DND-41 (cell line): ENCODE measurements at regions not wholly inside any gene's neighbourhood (a gene's known extent, or its start where the extent isn't known, plus 50 kb on each side); places are given as distances from the start of the nearest gene placed in this dataset.

ENCODE experiments used
- ATAC-seq: fragments of 200-7000 bp; cut with Tn5 transposase; 3 replicates; pipeline ENCODE4 v1.9.1; 2021; ENCODE audit warnings: low read depth; ENCODE audit not compliant: insufficient read depth
- DNase-seq: peaks from one replicate; pipeline ENCODE4 v3.0.0-alpha.2; 2020
- H2AFZ ChIP-seq: 2 replicates; pipeline ENCODE4 v1.6.0; 2012; ENCODE audit warnings: low read depth, low read length
- H3K27ac ChIP-seq: 2 replicates; pipeline ENCODE4 v1.5.1; 2012; ENCODE audit warnings: low read length, inconsistent platforms
- H3K27me3 ChIP-seq: fragments of 200-600 bp; sonication (generic); 2 replicates; pipeline ENCODE4 v1.6.0; 2012; ENCODE audit warnings: low read length, mild to moderate bottlenecking, inconsistent platforms; ENCODE audit not compliant: insufficient read depth, poor library complexity
- H3K36me3 ChIP-seq: 2 replicates; pipeline ENCODE4 v1.5.1; 2012; ENCODE audit warnings: low read length, inconsistent platforms; ENCODE audit not compliant: insufficient read depth
- H3K4me1 ChIP-seq: 2 replicates; pipeline ENCODE4 v1.5.1; 2012; ENCODE audit warnings: mild to moderate bottlenecking, low read length; ENCODE audit not compliant: insufficient read depth
- H3K4me2 ChIP-seq: 2 replicates; pipeline ENCODE4 v1.6.0; 2012; ENCODE audit warnings: mild to moderate bottlenecking, moderate library complexity, low read length, inconsistent platforms; ENCODE audit not compliant: insufficient read depth
- H3K4me3 ChIP-seq, 2 experiments: fragments of 200-600 bp in 1 of 2; shearing (Covaris generic) in 1 of 2; 2 replicates each; pipeline ENCODE4 v1.5.1; 2012 to 2016; ENCODE audit warnings: inconsistent platforms in 2 of 2, low read length in 2 of 2, mild to moderate bottlenecking in 2 of 2, low read depth in 1 of 2, moderate library complexity in 1 of 2
- H3K79me2 ChIP-seq: 2 replicates; pipeline ENCODE4 v1.6.0; 2012; ENCODE audit warnings: low read length, inconsistent platforms; ENCODE audit not compliant: insufficient read depth
- H3K9ac ChIP-seq: 2 replicates; pipeline ENCODE4 v1.6.0; 2012; ENCODE audit warnings: low read depth, mild to moderate bottlenecking, inconsistent platforms, low read length, moderate library complexity
- H3K9me3 ChIP-seq: 2 replicates; pipeline ENCODE4 v1.5.1; 2012; ENCODE audit warnings: low read length, moderate library complexity, mild to moderate bottlenecking, inconsistent platforms; ENCODE audit not compliant: insufficient read depth, severe bottlenecking
- H4K20me1 ChIP-seq: 2 replicates; pipeline ENCODE4 v1.6.0; 2012; ENCODE audit warnings: low read length; ENCODE audit not compliant: insufficient read depth
- EZH2 ChIP-seq: IDR thresholded peaks from 3 replicates; pipeline ENCODE4 v1.6.1; 2012; ENCODE audit warnings: borderline replicate concordance, low read depth, mild to moderate bottlenecking, moderate library complexity, low read length, inconsistent platforms; ENCODE audit not compliant: severe bottlenecking
- TF ChIP-seq, protein P1 (sequence below): IDR thresholded peaks from 2 replicates; pipeline ENCODE4 v1.5.1; 2012; ENCODE audit warnings: borderline replicate concordance, low read length, moderate library complexity, mild to moderate bottlenecking; ENCODE audit not compliant: poor library complexity, severe bottlenecking; ENCODE audit errors: extremely low read depth

DNA sequence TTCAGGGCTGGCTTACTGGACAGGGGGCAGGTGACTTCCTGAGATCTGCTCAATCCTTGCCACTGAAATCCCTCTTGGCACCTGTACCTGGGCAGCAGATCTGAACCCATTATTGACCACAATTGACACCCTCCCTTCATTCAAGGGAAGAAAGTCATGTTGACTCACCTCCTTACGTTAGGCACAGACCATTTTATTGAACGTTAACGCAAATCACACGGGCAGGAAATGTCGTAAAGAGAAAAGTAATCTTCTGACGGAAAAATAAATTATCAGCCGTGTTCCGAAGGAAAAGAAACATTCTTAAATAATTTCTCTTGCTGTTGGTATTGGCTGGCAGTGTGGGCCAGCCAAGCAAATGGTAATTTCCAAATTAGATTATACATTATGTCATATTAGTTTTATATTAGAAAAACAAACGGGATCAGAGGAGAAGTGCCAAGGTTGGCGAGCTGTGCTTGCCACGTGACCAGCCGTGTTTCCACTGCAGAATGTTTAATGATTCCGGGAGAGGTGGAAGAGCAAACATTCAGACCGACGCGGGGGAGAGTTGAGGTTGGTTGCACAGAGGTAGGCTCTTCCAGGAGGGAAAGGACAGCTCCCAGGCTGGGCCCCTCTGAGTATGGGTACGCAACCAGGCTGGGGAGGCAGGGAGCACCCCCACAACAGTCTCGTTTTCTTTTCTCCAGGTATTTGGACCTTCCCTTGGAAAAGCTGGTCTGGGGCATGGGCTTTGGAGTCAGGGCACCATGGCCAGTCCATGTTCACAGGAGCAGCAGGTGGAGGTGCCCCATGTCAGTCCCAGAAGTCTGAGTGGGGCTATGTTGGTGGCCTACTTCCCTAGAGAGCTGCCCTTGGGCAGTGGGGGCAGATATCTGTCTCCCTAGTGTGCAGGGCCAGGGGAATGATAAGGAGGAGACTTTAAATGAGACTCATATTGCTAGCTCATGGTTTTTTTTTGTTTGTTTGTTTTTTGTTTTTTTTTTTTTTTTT lies 121.1 kb downstream of the FOXD2 start:
- Histone ChIP-seq H3K36me3 (no peaks in the 10 kb centered on the region), H4K20me1 (no peaks in the 10 kb centered on the region), H3K9ac (no peak overlapping the region), H3K4me3 (no peak overlapping the region), H3K79me2 (no peaks in the 10 kb centered on the region), H3K9me3 (no peaks in the 10 kb centered on the region), H3K27me3 (peaks cover 17% of the 10 kb centered on the region), H3K27ac (no peak overlapping the region), H3K4me1 (peaks cover 7% of the 10 kb centered on the region), H2AFZ (no peak overlapping the region), H3K4me2 (no peak overlapping the region)
- TF ChIP-seq, protein P1, sequence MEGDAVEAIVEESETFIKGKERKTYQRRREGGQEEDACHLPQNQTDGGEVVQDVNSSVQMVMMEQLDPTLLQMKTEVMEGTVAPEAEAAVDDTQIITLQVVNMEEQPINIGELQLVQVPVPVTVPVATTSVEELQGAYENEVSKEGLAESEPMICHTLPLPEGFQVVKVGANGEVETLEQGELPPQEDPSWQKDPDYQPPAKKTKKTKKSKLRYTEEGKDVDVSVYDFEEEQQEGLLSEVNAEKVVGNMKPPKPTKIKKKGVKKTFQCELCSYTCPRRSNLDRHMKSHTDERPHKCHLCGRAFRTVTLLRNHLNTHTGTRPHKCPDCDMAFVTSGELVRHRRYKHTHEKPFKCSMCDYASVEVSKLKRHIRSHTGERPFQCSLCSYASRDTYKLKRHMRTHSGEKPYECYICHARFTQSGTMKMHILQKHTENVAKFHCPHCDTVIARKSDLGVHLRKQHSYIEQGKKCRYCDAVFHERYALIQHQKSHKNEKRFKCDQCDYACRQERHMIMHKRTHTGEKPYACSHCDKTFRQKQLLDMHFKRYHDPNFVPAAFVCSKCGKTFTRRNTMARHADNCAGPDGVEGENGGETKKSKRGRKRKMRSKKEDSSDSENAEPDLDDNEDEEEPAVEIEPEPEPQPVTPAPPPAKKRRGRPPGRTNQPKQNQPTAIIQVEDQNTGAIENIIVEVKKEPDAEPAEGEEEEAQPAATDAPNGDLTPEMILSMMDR = no peak
- TF ChIP-seq EZH2 = no peak
- no peak for ATAC-seq
- no peak for DNase-seq

DNA sequence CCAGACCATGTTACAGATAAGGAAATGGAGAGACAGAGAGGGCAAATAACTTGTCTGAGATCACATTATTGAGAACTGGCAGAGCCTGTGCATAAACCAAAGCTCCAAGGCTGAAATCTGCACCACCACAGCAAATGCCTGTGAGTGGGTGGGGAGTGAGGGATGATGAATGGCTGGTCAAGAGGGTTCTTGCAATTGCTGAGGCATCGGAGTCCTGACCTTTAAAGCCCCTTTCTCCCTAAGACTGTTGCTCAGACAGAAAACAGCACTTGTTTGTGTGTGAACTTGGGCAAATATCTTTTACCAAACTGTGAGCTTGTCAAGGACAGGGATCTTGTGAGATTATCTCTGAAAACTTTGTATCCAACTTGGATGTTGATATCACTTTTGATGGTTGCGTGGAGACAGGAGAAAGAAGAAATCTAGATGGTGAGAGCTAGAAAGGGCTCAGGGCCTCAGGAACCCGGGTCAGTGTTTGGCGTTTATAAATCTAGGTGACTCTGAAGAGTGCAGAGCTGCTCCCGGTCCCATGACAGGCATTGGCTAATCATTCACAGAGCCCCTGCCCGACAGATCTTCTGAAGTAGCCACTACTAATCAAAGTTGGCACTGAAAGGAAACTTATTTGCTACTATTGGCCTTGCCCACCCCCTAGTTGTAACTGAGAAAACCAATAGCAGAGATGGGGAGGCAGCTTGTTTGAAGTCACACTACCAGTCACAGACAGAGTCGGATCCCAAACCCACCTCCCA lies 122.3 kb downstream of the FOXD2 start:
- no peaks in the 10 kb centered on the region for H4K20me1 ChIP-seq
- ATAC-seq (no peak), DNase-seq (no peak)
- no peak for TF ChIP-seq EZH2
- TF ChIP-seq, protein P1 = no peak
- no peak overlapping the region for H3K27ac ChIP-seq
- H3K9me3 ChIP-seq = no peaks in the 10 kb centered on the region
- peaks cover 7% of the 10 kb centered on the region for H3K4me1 ChIP-seq
- H3K4me2 ChIP-seq = no peak overlapping the region
- peaks cover 12% of the 10 kb centered on the region for H3K27me3 ChIP-seq
- no peaks in the 10 kb centered on the region for H3K79me2 ChIP-seq
- no peaks in the 10 kb centered on the region for H3K36me3 ChIP-seq
- no peak overlapping the region for H3K9ac ChIP-seq
- no peak overlapping the region for H2AFZ ChIP-seq
- no peak overlapping the region for H3K4me3 ChIP-seq

DNA sequence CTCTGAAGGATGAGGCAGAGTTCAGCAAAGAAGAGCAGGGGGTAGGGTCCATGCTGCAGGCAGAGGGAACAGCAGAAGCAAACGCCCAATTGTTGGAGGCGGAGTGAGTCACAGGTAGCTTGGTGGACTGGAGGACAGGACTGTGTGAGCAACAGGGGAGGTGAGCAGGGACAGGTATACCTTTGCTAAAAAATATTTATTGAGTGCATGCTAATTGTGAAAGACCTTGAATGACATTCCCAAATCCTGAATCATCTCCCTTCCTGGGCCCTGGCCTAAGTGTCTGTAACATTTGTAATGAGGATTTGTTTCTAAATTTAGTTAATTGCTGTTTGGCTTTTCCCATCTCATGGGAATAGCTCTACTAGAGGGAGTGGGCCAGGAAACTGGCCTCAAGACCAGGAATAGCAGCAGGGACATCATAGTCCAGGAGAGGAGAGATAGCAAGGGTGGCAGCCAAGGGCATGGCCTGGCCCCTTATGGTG lies 123.7 kb downstream of the FOXD2 start:
- Histone ChIP-seq H3K27ac (no peak overlapping the region), H3K9ac (no peak overlapping the region), H2AFZ (no peak overlapping the region), H3K4me3 (no peak overlapping the region), H3K9me3 (no peaks in the 10 kb centered on the region), H3K36me3 (no peaks in the 10 kb centered on the region), H3K4me1 (peaks cover 7% of the 10 kb centered on the region), H3K27me3 (peaks cover 18% of the 10 kb centered on the region), H3K79me2 (no peaks in the 10 kb centered on the region), H3K4me2 (no peak overlapping the region), H4K20me1 (no peaks in the 10 kb centered on the region)
- DNase-seq (no peak), ATAC-seq (no peak)
- no peak for TF ChIP-seq EZH2
- TF ChIP-seq, protein P1 = no peak
